Endothelial cell of umbilical vein (primary cell): ENCODE measurements at regions not wholly inside any gene's neighbourhood (a gene's known extent, or its start where the extent isn't known, plus 50 kb on each side); places are given as distances from the start of the nearest gene placed in this dataset.

ENCODE experiments used
- BruUV-seq: library from RNA; stranded (reverse); fragments of 400-500 nt; replicated peaks from 2 replicates; lab custom pipeline; 2021; lab: Mats Ljungman, UMichigan
- CTCF ChIA-PET: fragments of 300-600, 350-600 bp; sonication (Branson Sonifier 250); formaldehyde crosslinking; loops from one replicate; lab custom pipeline; 2021; ENCODE audit warnings: antibody characterized with exemption, inconsistent platforms; lab: Charles Lee
- POLR2A ChIA-PET: fragments of 300-600, 350-600 bp; sonication (Branson Sonifier 250); formaldehyde crosslinking; loops from one replicate; lab custom pipeline; 2021; ENCODE audit warnings: antibody characterized with exemption, inconsistent platforms; lab: Charles Lee
- DNase-seq: peaks from one replicate; pipeline ENCODE4 v3.0.0-alpha.2; 2011; ENCODE audit warnings: low read depth, low spot score
- FAIRE-seq: peaks from 2 replicates; lab custom pipeline; 2011; peaks lifted over from hg19 to GRCh38; lab: Jason Lieb, UNC
- H2AFZ ChIP-seq: 2 replicates; pipeline ENCODE4 v1.6.0; 2012; ENCODE audit warnings: low read depth, low read length, control low read depth, inconsistent platforms
- H3K27ac ChIP-seq: 2 replicates; pipeline ENCODE4 v1.5.1; 2011; ENCODE audit warnings: low read depth, mild to moderate bottlenecking, control low read depth, low read length, moderate library complexity; ENCODE audit not compliant: insufficient read depth
- H3K27me3 ChIP-seq, 2 experiments: 2 replicates each; pipeline versions ENCODE4 v1.6.0 to v1.6.1; 2011; ENCODE audit warnings: low read length in 2 of 2, mixed read lengths in 1 of 2; ENCODE audit not compliant: control insufficient read depth in 2 of 2, insufficient read depth in 2 of 2
- H3K36me3 ChIP-seq, 2 experiments: 2 replicates in 1 of 2; 3 replicates in 1 of 2; pipeline ENCODE4 v1.5.1; 2011; ENCODE audit warnings: low read length in 2 of 2, mild to moderate bottlenecking in 1 of 2, moderate library complexity in 1 of 2; ENCODE audit not compliant: control insufficient read depth in 2 of 2, insufficient read depth in 2 of 2; ENCODE audit errors: extremely low read depth in 1 of 2
- H3K4me1 ChIP-seq: 3 replicates; pipeline ENCODE4 v1.5.1; 2011; ENCODE audit warnings: mild to moderate bottlenecking, low read length; ENCODE audit not compliant: control insufficient read depth, insufficient read depth; ENCODE audit errors: extremely low read depth
- H3K4me2 ChIP-seq: 2 replicates; pipeline ENCODE4 v1.6.1; 2011; ENCODE audit warnings: low read length, control low read depth, mixed read lengths; ENCODE audit not compliant: insufficient read depth
- H3K4me3 ChIP-seq, 3 experiments: fragments of 200-600 bp in 1 of 3; sonication (generic), shearing (Covaris generic) in 1 of 3; replicated peaks in 1 of 3; 2 replicates each; pipeline ENCODE4 v1.5.1; 2011 to 2016; ENCODE audit warnings: control low read depth in 3 of 3, low read length in 3 of 3, mild to moderate bottlenecking in 2 of 3, inconsistent platforms in 1 of 3, low read depth in 1 of 3, moderate library complexity in 1 of 3; ENCODE audit not compliant: insufficient read depth in 1 of 3
- H3K79me2 ChIP-seq: 2 replicates; pipeline ENCODE4 v1.6.0; 2012; ENCODE audit warnings: low read length, inconsistent platforms; ENCODE audit not compliant: control insufficient read depth, insufficient read depth
- H3K9ac ChIP-seq: replicated peaks from 2 replicates; pipeline ENCODE3; 2011; ENCODE audit warnings: low read length, control low read depth; ENCODE audit not compliant: insufficient read depth; ENCODE audit errors: extremely low read depth
- H3K9me1 ChIP-seq: replicated peaks from 3 replicates; pipeline ENCODE4 v1.6.0; 2011; ENCODE audit warnings: mild to moderate bottlenecking, low read length; ENCODE audit not compliant: control insufficient read depth, insufficient read depth; ENCODE audit errors: extremely low read depth
- H3K9me3 ChIP-seq: replicated peaks from 2 replicates; pipeline ENCODE4 v1.5.1; 2012; ENCODE audit warnings: low read length, inconsistent platforms; ENCODE audit not compliant: control insufficient read depth, insufficient read depth
- H4K20me1 ChIP-seq: replicated peaks from 2 replicates; pipeline ENCODE3; 2011; ENCODE audit warnings: mild to moderate bottlenecking, low read length; ENCODE audit not compliant: control insufficient read depth, insufficient read depth; ENCODE audit errors: extremely low read depth
- CTCF ChIP-seq, 2 donors: IDR thresholded peaks; 1 replicate in 1 of 2; 2 replicates in 1 of 2; pipeline ENCODE4 v1.5.1; 2011; ENCODE audit warnings: low read length in 2 of 2, mild to moderate bottlenecking in 2 of 2, moderate library complexity in 2 of 2, control low read depth in 1 of 2, inconsistent platforms in 1 of 2, low read depth in 1 of 2; ENCODE audit not compliant: insufficient read depth in 1 of 2; ENCODE audit errors: extremely low read depth in 1 of 2
- EZH2 ChIP-seq: IDR thresholded peaks from 2 replicates; pipeline ENCODE4 v1.6.1; 2012; ENCODE audit warnings: borderline replicate concordance, low read depth, mild to moderate bottlenecking, moderate library complexity, low read length, inconsistent platforms; ENCODE audit not compliant: severe bottlenecking
- FOS ChIP-seq: IDR thresholded peaks from 2 replicates; pipeline ENCODE4 v1.6.1; 2011; ENCODE audit warnings: mild to moderate bottlenecking, low read length, moderate library complexity, borderline replicate concordance; ENCODE audit not compliant: insufficient read depth
- GATA2 ChIP-seq: IDR thresholded peaks from 2 replicates; pipeline ENCODE4 v1.7.0; 2011; ENCODE audit warnings: low read depth, mild to moderate bottlenecking, moderate library complexity, mixed read lengths, low read length; ENCODE audit not compliant: insufficient read length, insufficient read depth
- JUN ChIP-seq: IDR thresholded peaks from 2 replicates; pipeline ENCODE4 v1.6.1; 2011; ENCODE audit warnings: borderline replicate concordance, low read depth; ENCODE audit not compliant: insufficient read length, insufficient read depth
- MAX ChIP-seq: IDR thresholded peaks from 2 replicates; pipeline ENCODE4 v1.6.1; 2011; ENCODE audit not compliant: insufficient read depth, insufficient read length
- MYC ChIP-seq: IDR thresholded peaks from one replicate; pipeline ENCODE4 v1.6.1; 2011; ENCODE audit warnings: mild to moderate bottlenecking, low read depth, low read length
- POLR2A ChIP-seq: IDR thresholded peaks from 2 replicates; pipeline ENCODE4 v1.6.1; 2012; ENCODE audit warnings: low read depth, mild to moderate bottlenecking, control low read depth, low read length
- POLR2AphosphoS5 ChIP-seq: IDR thresholded peaks from 2 replicates; pipeline ENCODE4 v1.6.1; 2012; ENCODE audit warnings: low read depth, mild to moderate bottlenecking, control low read depth, low read length, moderate library complexity; ENCODE audit not compliant: insufficient read depth
- dilution Hi-C: fragments of 300-500 bp; cut with MboI; formaldehyde crosslinking; loops from one replicate; pipeline ENCODE4 v1.15.0; 2019; ENCODE audit warnings: low sequenced_read_pairs; ENCODE audit not compliant: extremely low pct_ligation_motif_present
- intact Hi-C: fragments of 100-400 bp; cut with micrococcal nuclease; formaldehyde crosslinking; loops from one replicate; pipeline ENCODE4 v1.10.0; 2022

- Histone ChIP-seq H3K9ac (no peak overlapping the region), H3K9me3 (no peaks in the 10 kb centered on the region), H3K4me1 (no peaks in the 10 kb centered on the region), H3K4me3 (no peak overlapping the region), H2AFZ (no peak overlapping the region), H3K27ac (no peak overlapping the region), H3K36me3 (no peaks in the 10 kb centered on the region), H3K9me1 (no peaks in the 10 kb centered on the region), H4K20me1 (no peaks in the 10 kb centered on the region), H3K79me2 (no peaks in the 10 kb centered on the region), H3K27me3 (no peaks in the 10 kb centered on the region), H3K4me2 (no peak overlapping the region)
- FAIRE-seq (no peak), DNase-seq (no peak)
- POLR2A ChIA-PET, result no interaction called here
- CTCF ChIA-PET, result no interaction called here
- TF ChIP-seq JUN, result no peak
- TF ChIP-seq MAX, result no peak
- no peak for TF ChIP-seq CTCF (IDR thresholded peaks at IDR 0.05; ENCODE audit: extremely low read depth in 1 of 2, insufficient read depth in 1 of 2, low read depth in 1 of 2, low read length in 2 of 2)
- no peak for TF ChIP-seq FOS
- TF ChIP-seq GATA2, result no peak
- TF ChIP-seq POLR2AphosphoS5, result no peak
- TF ChIP-seq POLR2A, result no peak
- no peak for TF ChIP-seq MYC
- TF ChIP-seq EZH2, result no peak
- BruUV-seq, result no TSS peak
- dilution Hi-C loops (no loop called here), intact Hi-C loops (no loop called here)
These were observed 164.4 kb downstream of the TSN start for GRCh38 chr2:121919803-121920202.
